SH-SY5Y (cell line): ENCODE measurements at regions not wholly inside any gene's neighbourhood (a gene's known extent, or its start where the extent isn't known, plus 50 kb on each side); places are given as distances from the start of the nearest gene placed in this dataset.

Experiments
- GATA2 ChIP-seq: IDR thresholded peaks from 2 replicates; pipeline ENCODE4 v1.6.1; 2011; ENCODE audit warnings: mild to moderate bottlenecking, low read depth, low read length
- GATA3 ChIP-seq: IDR thresholded peaks from 2 replicates; pipeline ENCODE4 v1.6.1; 2011; ENCODE audit warnings: low read depth, mild to moderate bottlenecking, low read length, moderate library complexity

GRCh38 chr2:4358837-4359236 is 655.5 kb downstream of the DCDC2C start:
- TF ChIP-seq GATA3 (no peak), GATA2 (no peak)

- TF ChIP-seq GATA2 (no peak), GATA3 (no peak)
Observed at GRCh38 chr2:4368907-4369306, 665.5 kb downstream of the DCDC2C start.

DNA sequence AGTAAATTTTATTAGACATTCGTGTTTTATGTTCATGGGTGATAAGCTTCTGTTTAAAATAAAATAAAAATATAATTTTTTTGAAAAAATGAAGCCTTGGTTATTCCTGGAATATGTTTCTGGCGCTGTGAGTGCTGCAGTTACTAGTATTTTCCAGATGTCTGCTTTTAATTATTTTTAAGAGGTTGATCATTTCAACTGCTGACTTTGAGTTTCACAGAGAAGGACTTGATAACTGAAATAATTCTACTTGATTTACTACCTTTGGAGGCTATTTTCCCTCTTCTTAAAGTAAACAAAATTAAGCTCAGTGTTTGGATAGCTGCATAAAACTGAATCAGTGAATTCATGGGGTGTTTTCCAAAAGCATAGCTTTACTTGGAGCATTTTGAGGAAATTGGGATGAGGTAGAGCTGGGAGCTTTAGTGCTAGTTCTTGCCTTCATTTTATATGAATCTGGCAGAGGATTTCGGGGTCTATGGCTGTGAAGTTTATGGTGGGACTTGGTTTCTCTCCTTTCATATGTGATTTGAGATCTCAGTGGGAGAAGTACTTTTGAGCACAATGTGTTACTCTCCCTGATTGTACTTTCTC is 666.5 kb downstream of the DCDC2C start:
- TF ChIP-seq GATA3 (no peak), GATA2 (no peak)

DNA sequence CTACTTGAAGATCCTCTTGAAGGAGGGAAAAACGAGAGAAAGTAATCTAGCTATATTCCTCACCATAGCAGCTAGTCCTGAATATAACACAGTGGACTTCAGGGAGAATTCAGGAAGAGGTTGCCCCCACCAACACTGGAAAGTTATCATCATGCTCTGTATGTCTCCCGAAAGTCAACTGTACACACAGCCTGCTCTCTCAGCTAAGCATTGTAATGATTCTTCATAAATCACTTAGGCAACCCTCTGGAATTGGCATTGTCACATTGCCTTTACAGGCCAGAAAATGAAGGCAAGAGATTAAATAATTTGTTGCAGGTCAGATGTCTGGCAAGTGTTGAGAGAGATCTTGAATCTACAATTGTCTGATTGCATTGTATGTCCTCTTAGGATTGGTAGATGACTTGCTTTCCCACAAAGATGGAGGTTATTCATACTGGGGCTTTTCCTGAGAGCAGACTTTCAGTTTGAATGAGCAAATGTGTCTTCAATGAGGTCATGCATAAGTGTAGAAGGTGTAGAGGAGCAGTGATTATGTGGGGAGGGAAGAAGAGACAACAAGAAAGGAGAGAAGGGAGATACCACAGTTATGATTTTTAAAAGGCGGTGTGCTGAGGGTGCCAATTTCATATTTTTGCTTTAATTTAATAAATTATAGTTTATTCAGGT is 667.2 kb downstream of the DCDC2C start:
- no peak for TF ChIP-seq GATA3
- no peak for TF ChIP-seq GATA2

- TF ChIP-seq GATA2 (no peak), GATA3 (no peak)
Observed at GRCh38 chr2:4381049-4381448, 677.7 kb downstream of the DCDC2C start.

DNA sequence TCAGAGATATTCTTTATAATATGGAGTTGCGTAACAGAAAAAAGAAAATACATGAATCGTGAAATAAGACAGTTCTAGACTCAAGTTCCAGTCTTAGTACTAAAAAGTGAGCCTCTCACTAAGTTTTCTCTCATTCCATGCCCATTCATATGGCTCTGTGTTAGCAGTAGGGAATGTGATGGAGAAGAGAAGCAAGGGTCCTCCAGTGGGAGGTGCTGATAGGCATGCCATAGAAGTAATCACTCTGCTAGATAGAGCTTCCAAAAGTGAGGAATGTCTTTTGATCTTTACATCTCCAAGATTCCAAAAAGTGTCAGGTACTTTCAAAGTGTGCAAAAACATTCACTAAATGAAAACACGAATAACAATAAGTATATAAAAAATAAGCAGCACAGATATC is 678.4 kb downstream of the DCDC2C start:
- TF ChIP-seq GATA2 (no peak), GATA3 (no peak)

DNA sequence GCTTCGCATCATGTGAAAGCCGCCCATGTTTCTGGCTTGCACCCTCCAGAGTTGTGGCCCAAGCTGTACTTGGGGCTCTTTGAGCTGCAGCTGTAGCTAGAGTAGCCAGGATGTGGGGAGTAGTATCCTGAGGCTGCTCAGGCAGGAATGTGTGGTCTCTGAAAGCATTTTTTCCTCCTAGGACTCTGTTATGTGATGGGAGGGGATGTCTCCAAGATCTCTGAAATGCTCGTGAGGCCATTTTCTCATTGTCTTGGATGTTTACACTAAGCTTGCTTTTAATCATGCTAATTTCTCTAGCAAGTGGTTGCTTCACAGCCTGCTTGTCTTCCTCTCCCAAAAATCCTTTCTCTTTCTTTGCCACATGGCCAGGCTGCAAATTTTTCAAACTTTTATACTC is 687.6 kb downstream of the DCDC2C start:
- no peak for TF ChIP-seq GATA3
- TF ChIP-seq GATA2 = no peak

GRCh38 chr2:4404363-4404762 is 701.0 kb downstream of the DCDC2C start:
- no peak for TF ChIP-seq GATA2
- no peak for TF ChIP-seq GATA3

DNA sequence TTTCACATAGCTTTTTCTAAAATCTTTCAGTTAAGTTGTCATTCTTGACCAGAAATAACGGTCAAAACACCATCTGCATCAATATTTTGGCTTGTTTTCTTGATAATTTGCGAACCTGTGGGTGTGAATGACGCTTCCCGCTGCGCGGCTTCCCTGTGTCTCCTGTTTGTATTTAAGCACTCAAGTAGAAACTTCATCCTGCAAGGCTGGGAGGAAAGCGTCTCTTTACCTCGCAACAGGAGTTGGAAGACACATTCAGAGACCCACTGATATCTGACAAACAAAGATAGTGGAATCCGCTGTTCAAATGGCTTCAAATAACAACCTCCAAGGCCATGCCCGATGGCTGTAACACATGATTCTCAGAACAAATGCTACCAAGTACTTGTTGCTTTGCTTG is 704.9 kb downstream of the DCDC2C start:
- no peak for TF ChIP-seq GATA2
- TF ChIP-seq GATA3 = no peak

DNA sequence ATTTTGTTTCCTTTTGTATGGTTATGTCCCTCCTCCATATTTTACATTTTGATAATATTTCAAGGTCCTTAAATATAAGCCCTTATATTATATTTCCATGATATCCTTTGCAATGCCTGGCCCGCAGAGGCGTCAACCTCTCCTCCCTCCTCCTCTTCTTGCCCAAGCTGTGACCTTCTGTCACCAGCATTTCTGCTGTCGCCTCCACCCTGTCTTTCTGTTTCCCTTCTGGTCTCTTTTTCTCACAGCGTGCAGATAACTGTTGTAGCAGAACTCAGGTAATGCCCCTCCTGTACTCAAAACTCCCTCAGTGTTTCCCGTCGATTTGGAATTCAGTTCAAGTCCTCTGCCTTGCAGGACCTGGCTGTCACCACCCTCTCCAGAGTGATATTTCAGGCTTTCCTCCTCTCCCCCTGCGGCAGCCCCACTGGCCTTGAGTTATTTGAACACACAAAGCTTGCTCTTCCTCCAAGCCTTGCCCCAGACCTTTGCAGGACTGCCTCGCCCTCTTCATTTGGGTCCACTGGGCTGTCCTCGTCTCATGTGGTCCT is 709.3 kb downstream of the DCDC2C start:
- TF ChIP-seq GATA3 (no peak), GATA2 (no peak)

- TF ChIP-seq GATA2 (no peak), GATA3 (no peak)
Observed at GRCh38 chr2:4415171-4415570, 711.8 kb downstream of the DCDC2C start.

- TF ChIP-seq GATA3 = no peak
- TF ChIP-seq GATA2 = no peak
Observed at GRCh38 chr2:4415810-4416413, 712.5 kb downstream of the DCDC2C start.

DNA sequence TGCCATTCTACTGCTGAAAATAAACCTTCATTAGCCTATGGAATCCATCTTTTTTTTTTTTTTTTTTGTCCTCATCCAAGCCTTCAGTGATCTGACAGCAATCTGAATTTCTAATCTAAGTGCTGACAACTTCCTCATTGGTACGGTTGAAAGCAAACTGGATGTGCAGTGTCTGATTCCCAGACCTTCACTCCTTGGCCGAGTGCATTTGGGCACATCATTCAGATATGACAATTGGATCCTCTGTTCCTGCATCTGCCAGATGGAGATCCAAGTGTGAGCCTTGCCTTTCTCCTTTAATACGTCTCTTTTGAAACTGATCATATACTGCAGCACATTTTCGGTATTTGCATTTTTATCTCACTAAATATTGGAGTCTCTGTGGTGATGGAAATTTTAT is 713.1 kb downstream of the DCDC2C start:
- TF ChIP-seq GATA2 = no peak
- no peak for TF ChIP-seq GATA3

DNA sequence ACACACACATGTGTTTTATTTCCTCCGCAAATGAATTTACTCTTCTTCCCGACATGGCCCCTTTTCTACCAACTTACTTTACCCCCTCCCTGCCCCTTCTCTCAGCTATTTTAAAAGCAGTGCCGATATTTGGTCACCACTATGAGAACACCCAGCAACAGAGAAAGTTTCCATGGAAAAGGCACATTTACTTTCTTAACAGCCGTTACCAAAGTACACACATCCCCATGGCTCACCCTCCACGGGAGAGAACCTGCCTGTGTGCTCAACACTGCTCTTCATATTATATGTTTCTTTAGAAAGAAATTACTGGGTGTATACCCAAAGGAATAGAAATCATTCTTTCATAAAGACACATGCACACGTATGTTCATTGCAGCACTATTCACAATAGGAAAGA is 714.4 kb downstream of the DCDC2C start:
- TF ChIP-seq GATA3 = no peak
- no peak for TF ChIP-seq GATA2

GRCh38 chr2:4420032-4420431 is 716.7 kb downstream of the DCDC2C start:
- TF ChIP-seq GATA3 (no peak), GATA2 (no peak)
